ENCODE measurements at regions not wholly inside any gene's neighbourhood (a gene's known extent, or its start where the extent isn't known, plus 50 kb on each side); places are given as distances from the start of the nearest gene placed in this dataset.

DNA sequence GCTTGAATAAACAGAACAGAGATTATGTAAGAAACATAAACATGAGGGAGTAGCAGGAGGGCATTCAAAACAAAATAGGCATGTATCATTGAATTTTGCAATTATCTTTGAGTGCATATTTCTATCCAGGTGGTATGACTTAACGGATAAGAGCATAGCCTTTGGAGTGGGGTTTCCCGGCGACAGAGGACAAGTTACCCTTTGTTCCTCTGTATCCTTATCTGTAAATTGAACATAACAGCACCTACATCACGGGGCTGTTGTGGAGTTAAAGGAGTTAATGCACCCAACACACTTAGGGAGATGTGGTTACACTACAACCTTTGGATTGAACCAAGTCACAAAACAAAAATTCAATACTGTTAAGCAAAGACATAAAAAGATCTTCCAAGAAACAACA, 314.6 kb upstream of the KIF2A start:
- TF ChIP-seq CTCF (IDR thresholded peaks at IDR 0.05): no peak
- no peak for TF ChIP-seq POLR2A (IDR thresholded peaks at IDR 0.05)

All from lower leg skin (tissue), 3 donors.